ENCODE measurements at regions not wholly inside any gene's neighbourhood (a gene's known extent, or its start where the extent isn't known, plus 50 kb on each side); places are given as distances from the start of the nearest gene placed in this dataset.

GRCh38 chr2:3039188-3040065 lies 338.2 kb downstream of the EIPR1 start:
- no peak for DNase-seq
- 87 to 90% methylated on average over 14 to 16 of the region's 16 CpGs for WGBS, 2 donors
- Histone ChIP-seq H3K36me3 (replicated peaks in 1 of 2; ENCODE audit: insufficient read depth in 1 of 2, low read depth in 2 of 2) (no peaks in the 10 kb centered on the region), H3K4me1 (peaks cover 22% of the 10 kb centered on the region), H3K27ac (no peak overlapping the region), H3K4me3 (no peak overlapping the region), H3K27me3 (no peaks in the 10 kb centered on the region), H3K9me3 (no peaks in the 10 kb centered on the region)
- no peak for TF ChIP-seq POLR2A (IDR thresholded peaks at IDR 0.05)
- TF ChIP-seq CTCF (IDR thresholded peaks at IDR 0.05) = no peak
- no peak for ATAC-seq
- intact Hi-C loops (cut with DNase I) = no loop called here

DNA sequence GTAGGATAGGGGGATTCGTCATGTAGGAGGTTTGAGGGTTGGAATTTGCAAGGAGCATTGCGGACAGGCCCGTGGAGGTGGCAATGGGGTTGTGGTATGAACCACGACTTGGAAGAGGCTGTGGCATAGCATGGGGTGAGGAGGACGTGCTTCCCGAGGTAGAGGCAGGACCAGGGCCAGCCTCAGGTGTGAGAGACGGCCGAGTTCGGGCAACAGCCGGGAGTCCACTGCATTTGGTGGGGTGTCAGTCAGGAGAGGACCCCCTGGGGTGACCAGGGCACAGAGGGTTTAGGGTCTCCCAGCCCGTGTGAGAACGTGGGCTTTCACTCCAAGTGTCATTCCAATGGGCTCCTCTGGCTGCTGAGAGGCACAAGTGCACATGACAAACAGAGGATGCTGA lies 339.0 kb downstream of the EIPR1 start:
- no peak for ATAC-seq
- intact Hi-C loops (cut with DNase I) = no loop called here
- H3K27me3 ChIP-seq = no peaks in the 10 kb centered on the region
- no peaks in the 10 kb centered on the region for H3K36me3 ChIP-seq (replicated peaks in 1 of 2; ENCODE audit: insufficient read depth in 1 of 2, low read depth in 2 of 2)
- WGBS, 2 donors = 82 to 84% methylated on average over 12 of the region's 12 CpGs
- no peaks in the 10 kb centered on the region for H3K9me3 ChIP-seq
- TF ChIP-seq CTCF (IDR thresholded peaks at IDR 0.05) = no peak
- no peak for TF ChIP-seq POLR2A (IDR thresholded peaks at IDR 0.05)
- H3K4me1 ChIP-seq = peaks cover 22% of the 10 kb centered on the region
- no peak overlapping the region for H3K27ac ChIP-seq
- H3K4me3 ChIP-seq = no peak overlapping the region
- no peak for DNase-seq

GRCh38 chr2:3037196-3038194 lies 340.1 kb downstream of the EIPR1 start:
- intact Hi-C loops (cut with DNase I) = no loop called here
- Histone ChIP-seq H3K27me3 (no peaks in the 10 kb centered on the region), H3K36me3 (replicated peaks in 1 of 2; ENCODE audit: insufficient read depth in 1 of 2, low read depth in 2 of 2) (no peaks in the 10 kb centered on the region), H3K4me3 (no peak overlapping the region), H3K27ac (no peak overlapping the region), H3K9me3 (no peaks in the 10 kb centered on the region), H3K4me1 (peaks cover 14% of the 10 kb centered on the region)
- no peak for ATAC-seq
- no peak for DNase-seq
- TF ChIP-seq POLR2A (IDR thresholded peaks at IDR 0.05) = no peak
- 93 to 95% methylated on average over 25 to 29 of the region's 29 CpGs for WGBS, 2 donors

GRCh38 chr2:3036432-3037125 lies 341.0 kb downstream of the EIPR1 start:
- TF ChIP-seq POLR2A (IDR thresholded peaks at IDR 0.05) = no peak
- TF ChIP-seq CTCF (IDR thresholded peaks at IDR 0.05) = no peak
- Histone ChIP-seq H3K27me3 (no peaks in the 10 kb centered on the region), H3K36me3 (replicated peaks in 1 of 2; ENCODE audit: insufficient read depth in 1 of 2, low read depth in 2 of 2) (no peaks in the 10 kb centered on the region), H3K4me3 (no peak overlapping the region), H3K9me3 (no peaks in the 10 kb centered on the region), H3K4me1 (peaks cover 5% of the 10 kb centered on the region), H3K27ac (no peak overlapping the region)
- no peak for DNase-seq
- intact Hi-C loops (cut with DNase I) = no loop called here
- no peak for ATAC-seq
- 91% methylated on average over 15 to 17 of the region's 18 CpGs for WGBS, 2 donors

All from body of pancreas (tissue), 4 donors.